SKM-1 treated with dmso at 0.1 percent for 144 hours (cell line): ENCODE measurements at regions not wholly inside any gene's neighbourhood (a gene's known extent, or its start where the extent isn't known, plus 50 kb on each side); places are given as distances from the start of the nearest gene placed in this dataset.
"Not testable (repeated sequence)": the region's sequence is repeated elsewhere in the genome, so short reads cannot be mapped to it uniquely, and the experiment has no call there.

Experiments used
- DNase-seq: peaks from one replicate; lab custom pipeline; 2025; ENCODE audit not compliant: unreplicated experiment; lab: John Stamatoyannopoulos, UW

DNA sequence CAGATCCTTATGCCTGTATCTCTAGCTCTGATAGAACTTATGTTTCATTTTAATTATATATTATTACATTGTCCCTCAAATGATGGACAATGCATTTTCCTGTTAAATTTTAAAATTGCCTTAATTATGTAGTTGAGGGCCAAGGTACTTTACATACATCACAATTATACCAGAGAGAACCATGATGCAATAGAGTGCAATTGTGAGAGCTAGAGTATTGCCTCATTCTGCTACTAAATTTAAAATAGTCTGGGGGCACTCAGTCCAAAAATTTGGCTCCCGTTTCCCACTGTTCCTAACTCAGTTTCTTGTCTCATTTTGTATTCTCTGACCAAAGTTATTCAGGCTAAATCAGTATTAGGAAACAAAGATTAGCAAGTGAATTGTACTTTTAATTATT lies 378.5 kb upstream of the ZFP42 start:
- DNase-seq, result peak; percentile 5

DNA sequence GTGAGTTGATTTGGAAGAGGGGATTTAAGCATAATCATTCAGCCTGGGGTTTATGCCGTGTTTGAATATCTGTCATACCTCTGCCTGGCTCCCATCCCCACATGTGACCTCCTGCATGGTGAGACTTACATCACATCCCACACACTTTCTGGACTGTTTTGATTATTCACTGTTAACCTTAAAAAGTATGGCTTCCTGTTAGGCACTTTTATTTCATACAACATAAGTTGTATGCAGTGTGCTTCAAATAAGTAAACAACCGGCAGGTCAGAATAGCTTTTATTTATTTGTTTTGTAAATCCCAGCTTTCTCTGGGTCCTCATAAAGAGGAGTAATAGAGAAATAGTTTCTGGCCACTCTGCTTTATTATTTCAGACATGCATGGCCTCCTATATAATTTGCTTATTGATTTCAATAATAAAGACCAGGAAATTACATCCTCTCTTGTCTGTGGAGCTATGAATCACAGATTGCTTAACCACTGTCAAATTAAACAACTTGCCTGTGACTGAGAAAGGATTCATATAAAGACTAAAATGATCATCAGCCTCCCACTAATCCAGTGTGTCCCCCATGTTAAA lies 376.8 kb upstream of the ZFP42 start:
- DNase-seq, result no peak

GRCh38 chr4:187619319-187619718 lies 376.3 kb upstream of the ZFP42 start:
- no peak for DNase-seq

DNA sequence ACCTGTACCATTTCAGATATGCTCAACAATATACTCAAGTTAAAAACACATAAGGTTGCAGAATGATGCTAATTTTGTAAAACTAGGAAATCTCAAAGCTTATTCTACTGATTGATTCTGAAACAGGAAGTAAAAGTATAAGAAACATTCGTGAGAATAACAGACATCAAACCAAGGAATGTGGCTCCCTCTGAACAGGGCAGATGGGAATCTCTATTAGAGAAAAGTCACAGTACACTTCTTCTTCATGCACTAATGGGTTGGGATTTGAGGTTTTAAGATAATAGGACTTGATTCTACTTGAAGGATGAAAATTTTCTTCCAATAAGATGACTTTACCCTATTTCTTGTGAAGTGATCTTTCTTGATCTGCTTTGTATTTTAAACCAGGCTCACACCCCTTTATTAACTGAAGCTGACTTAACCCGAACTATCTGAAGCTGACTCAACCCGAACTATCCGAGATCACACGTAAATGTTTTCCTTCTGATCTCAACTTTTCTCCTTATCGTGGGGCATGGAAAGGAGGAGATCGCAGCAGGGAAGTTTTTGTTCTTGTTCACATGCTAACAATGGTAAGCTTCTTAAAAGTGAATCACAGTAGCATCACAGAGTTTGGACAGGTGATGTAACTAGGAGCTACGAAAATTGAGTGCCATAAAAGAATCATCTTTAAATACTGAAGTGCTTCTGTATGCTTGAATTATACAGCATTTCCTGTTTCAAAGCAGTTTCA lies 363.1 kb upstream of the ZFP42 start:
- no peak for DNase-seq

GRCh38 chr4:187633245-187633644 lies 362.3 kb upstream of the ZFP42 start:
- no peak for DNase-seq

DNA sequence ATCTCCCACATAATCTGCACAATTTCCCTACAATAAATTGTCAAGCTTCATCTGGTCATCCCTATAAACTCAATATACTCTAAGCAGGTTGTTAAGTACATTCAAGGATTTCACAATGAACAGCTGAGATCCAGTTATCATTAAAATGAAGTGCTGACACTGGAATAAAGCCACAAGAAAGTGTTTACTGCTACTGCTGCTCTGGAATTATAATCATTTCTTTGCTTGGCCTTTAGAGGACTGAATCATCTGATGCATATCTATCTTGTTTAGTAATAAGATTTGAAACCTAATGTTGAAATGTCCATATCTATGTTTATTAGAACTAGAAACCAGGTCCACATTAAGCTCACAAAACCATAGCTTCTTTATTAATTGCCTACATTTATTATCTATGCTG lies 338.6 kb upstream of the ZFP42 start:
- no peak for DNase-seq

GRCh38 chr4:187663076-187663475 lies 332.5 kb upstream of the ZFP42 start:
- DNase-seq, result no peak

- DNase-seq, result no peak
Measured at GRCh38 chr4:187664011-187664410, 331.6 kb upstream of the ZFP42 start.

GRCh38 chr4:187665086-187665485 lies 330.5 kb upstream of the ZFP42 start:
- DNase-seq, result no peak

DNA sequence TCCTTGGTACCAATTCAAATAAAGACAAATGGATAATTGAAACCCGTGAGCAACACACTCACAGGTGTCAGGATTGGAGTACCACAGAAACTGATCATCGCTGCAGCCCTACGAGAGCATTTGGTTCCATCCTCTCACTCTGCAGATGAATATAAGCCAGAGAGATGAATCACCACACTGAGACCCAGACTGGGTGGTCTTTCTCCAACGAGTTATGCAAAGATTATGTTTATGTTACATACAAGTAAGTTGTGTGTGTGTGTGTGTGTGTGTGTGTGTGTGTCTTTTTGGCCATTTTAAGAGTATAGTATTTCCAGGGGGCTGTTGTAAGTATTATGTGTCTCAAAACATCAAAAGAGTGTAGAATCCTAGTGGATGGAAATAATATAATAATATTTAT lies 329.5 kb upstream of the ZFP42 start:
- no peak for DNase-seq

GRCh38 chr4:187666697-187667494 lies 328.7 kb upstream of the ZFP42 start:
- DNase-seq, result no peak

DNA sequence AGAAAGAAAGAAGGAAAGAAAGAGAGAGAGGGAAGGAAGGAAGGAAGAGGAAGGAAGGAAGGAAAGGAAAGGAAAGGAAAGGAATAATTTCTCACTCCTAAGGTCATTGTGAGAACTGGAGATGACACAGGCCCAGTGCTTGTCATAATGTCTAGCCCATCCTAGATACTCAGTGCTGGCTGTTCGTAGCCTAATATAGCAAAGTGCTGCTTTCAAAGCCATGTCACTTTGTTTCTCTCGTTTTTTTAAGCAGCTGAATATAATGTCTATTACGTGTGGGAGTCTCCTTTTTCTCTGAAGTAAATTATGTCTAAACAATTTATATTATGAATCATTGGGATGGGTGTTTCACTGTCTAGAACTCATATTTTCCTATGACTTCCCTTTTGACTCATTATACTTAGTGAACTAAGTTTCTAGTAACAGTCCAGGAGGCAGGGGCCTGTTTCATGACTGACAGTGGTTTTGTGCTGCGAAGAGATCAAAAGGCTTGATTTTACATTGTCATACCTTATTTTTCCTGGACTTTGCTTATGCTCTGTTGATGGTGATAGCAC lies 327.0 kb upstream of the ZFP42 start:
- DNase-seq, result no peak

GRCh38 chr4:187671521-187671920 lies 324.1 kb upstream of the ZFP42 start:
- DNase-seq, result not testable (repeated sequence)

GRCh38 chr4:187671958-187672357 lies 323.6 kb upstream of the ZFP42 start:
- not testable (repeated sequence) for DNase-seq

GRCh38 chr4:187672526-187672925 lies 323.0 kb upstream of the ZFP42 start:
- DNase-seq, result not testable (repeated sequence)

GRCh38 chr4:187679450-187679849 lies 316.1 kb upstream of the ZFP42 start:
- DNase-seq, result no peak

DNA sequence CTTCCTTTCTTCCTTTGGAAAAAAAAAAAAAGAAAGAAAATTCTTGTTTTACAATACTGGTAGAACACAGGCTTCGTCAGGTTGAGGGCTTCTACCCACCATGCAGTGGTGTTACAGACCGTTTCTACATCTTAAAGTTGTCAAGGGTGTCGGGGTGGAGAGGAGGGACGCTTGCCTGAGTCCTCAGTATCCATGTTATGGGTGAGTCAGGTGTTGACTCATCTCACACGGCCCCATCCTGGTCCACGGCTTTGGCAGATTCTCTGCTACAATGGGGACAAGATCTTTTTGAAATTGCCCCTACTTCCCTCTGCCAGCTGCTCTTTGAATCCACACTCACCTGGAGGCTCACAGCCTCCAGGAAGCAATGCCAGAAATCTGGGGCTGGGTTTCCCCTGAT lies 310.3 kb upstream of the ZFP42 start:
- DNase-seq, result no peak

GRCh38 chr4:187687697-187688096 lies 307.9 kb upstream of the ZFP42 start:
- no peak for DNase-seq

DNA sequence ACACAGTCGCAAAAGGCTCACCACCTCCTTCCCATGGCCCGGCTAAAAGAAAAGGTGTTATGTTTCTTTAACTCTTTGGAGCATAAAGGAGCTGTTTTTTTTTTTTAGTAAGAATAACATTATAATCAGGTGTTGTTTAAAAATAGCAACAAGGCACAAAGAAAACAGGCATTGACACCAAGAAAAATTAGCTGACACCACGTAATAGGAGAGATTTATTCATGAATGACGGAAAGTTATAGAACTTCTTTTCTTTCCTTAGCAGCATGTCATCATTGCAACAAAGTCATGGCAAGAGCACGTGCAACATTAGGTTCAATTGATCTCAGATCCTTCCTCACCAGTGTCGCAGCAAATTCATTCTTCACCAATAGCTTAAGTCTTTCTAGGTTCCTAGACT lies 302.9 kb upstream of the ZFP42 start:
- no peak for DNase-seq

DNA sequence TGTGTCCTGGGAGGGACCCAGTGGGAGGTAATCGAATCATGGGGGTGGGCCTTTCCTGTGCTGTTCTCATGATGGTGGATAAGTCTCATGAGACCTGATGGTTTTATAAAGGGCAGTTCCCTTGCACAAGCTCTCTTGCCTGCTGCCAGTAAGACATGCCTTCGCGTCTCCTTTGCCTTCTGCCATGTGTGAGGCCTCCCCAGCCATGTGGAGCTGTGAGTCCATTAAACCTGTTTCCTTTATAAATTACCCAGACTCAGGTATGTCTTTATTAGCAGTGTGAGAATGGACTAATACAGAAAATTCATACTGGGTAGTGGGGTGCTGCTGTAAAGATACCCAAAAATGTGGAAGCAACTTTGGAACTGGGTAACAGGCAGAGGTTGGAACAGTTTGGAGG lies 300.0 kb upstream of the ZFP42 start:
- not testable (repeated sequence) for DNase-seq

DNA sequence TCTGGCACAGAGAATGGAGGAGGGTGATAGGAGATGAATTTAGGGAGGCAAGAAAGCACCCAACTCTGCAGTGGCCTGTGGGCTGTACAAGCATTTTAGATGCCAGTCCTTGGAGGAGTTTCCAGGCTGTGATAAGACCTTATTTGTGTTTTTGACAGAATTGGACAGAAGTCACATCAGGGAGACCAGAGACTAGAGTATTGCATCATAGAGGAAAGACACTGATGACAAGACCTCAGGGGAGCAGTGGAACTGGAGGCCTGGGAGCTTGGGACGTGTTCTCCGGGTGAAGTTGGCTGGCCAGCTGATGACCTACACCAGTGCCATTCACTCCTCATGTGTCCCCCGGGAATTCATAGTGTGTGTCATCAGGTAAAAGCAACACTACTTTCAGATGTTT lies 284.0 kb upstream of the ZFP42 start:
- no peak for DNase-seq

DNA sequence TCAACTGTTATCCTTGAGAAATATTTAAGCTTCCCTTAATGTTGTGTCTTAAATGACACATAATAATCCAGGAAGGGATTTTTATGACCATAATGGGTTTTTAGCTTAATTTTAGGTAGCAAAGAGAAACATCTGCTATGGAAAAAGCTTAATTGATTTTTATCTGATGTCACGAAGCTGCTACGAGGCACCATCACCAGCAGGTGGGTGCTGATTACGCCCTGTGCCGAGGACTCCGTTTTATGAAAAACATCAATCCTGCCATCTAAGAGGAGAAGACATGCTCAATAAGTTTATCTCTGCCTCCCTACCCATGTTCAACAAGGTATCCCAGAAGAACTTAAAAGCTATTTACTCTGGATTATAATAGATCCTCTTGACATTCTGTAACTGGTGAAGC lies 280.6 kb upstream of the ZFP42 start:
- DNase-seq, result no peak
